ENCODE measurements at regions not wholly inside any gene's neighbourhood (a gene's known extent, or its start where the extent isn't known, plus 50 kb on each side); places are given as distances from the start of the nearest gene placed in this dataset.

GRCh38 chr18:51479736-51480135 is 282.3 kb upstream of the MEX3C start:
- Histone ChIP-seq H4K20me1 (ENCODE audit: control insufficient read depth, insufficient read depth, low read depth, low read length) (no peaks in the 10 kb centered on the region), H3K4me1 (ENCODE audit: control insufficient read depth, low read length) (no peaks in the 10 kb centered on the region), H3F3A (ENCODE audit: control insufficient read depth, insufficient read depth) (no peaks in the 10 kb centered on the region), H3K9me3 (ENCODE audit: control insufficient read depth, insufficient read depth, low read length) (no peaks in the 10 kb centered on the region), H3K9me2 (replicated peaks; ENCODE audit: control insufficient read depth, low read length) (no peaks in the 10 kb centered on the region), H3K27me3 (ENCODE audit: control insufficient read depth, low read length) (no peaks in the 10 kb centered on the region), H3K27ac (ENCODE audit: low read depth, low read length) (no peak overlapping the region), H3K4me2 (ENCODE audit: low read length) (no peak overlapping the region), H3K4me3 (ENCODE audit: low read length) (no peak overlapping the region), H3K36me3 (ENCODE audit: control insufficient read depth, low read length) (no peaks in the 10 kb centered on the region), H3K79me2 (ENCODE audit: control insufficient read depth, low read length) (no peaks in the 10 kb centered on the region)
- TF ChIP-seq, protein P1, sequence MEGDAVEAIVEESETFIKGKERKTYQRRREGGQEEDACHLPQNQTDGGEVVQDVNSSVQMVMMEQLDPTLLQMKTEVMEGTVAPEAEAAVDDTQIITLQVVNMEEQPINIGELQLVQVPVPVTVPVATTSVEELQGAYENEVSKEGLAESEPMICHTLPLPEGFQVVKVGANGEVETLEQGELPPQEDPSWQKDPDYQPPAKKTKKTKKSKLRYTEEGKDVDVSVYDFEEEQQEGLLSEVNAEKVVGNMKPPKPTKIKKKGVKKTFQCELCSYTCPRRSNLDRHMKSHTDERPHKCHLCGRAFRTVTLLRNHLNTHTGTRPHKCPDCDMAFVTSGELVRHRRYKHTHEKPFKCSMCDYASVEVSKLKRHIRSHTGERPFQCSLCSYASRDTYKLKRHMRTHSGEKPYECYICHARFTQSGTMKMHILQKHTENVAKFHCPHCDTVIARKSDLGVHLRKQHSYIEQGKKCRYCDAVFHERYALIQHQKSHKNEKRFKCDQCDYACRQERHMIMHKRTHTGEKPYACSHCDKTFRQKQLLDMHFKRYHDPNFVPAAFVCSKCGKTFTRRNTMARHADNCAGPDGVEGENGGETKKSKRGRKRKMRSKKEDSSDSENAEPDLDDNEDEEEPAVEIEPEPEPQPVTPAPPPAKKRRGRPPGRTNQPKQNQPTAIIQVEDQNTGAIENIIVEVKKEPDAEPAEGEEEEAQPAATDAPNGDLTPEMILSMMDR (IDR thresholded peaks at IDR 0.05; ENCODE audit: low read depth, low read length, poor library complexity, severe bottlenecking) = no peak
- no peak for TF ChIP-seq EZH2phosphoT487 (IDR thresholded peaks at IDR 0.05; ENCODE audit: borderline replicate concordance, low read length)

GRCh38 chr18:51480407-51481261 is 283.2 kb upstream of the MEX3C start:
- H3K9me3 ChIP-seq (ENCODE audit: control insufficient read depth, insufficient read depth, low read length) = no peaks in the 10 kb centered on the region
- no peak overlapping the region for H3K27ac ChIP-seq (ENCODE audit: low read depth, low read length)
- no peaks in the 10 kb centered on the region for H4K20me1 ChIP-seq (ENCODE audit: control insufficient read depth, insufficient read depth, low read depth, low read length)
- TF ChIP-seq, protein P1 (IDR thresholded peaks at IDR 0.05; ENCODE audit: low read depth, low read length, poor library complexity, severe bottlenecking) = no peak
- no peak for TF ChIP-seq EZH2phosphoT487 (IDR thresholded peaks at IDR 0.05; ENCODE audit: borderline replicate concordance, low read length)
- no peaks in the 10 kb centered on the region for H3K9me2 ChIP-seq (replicated peaks; ENCODE audit: control insufficient read depth, low read length)
- H3K27me3 ChIP-seq (ENCODE audit: control insufficient read depth, low read length) = no peaks in the 10 kb centered on the region
- no peaks in the 10 kb centered on the region for H3K79me2 ChIP-seq (ENCODE audit: control insufficient read depth, low read length)
- no peak overlapping the region for H3K4me3 ChIP-seq (ENCODE audit: low read length)
- no peaks in the 10 kb centered on the region for H3F3A ChIP-seq (ENCODE audit: control insufficient read depth, insufficient read depth)
- no peak overlapping the region for H3K4me2 ChIP-seq (ENCODE audit: low read length)
- H3K4me1 ChIP-seq (ENCODE audit: control insufficient read depth, low read length) = no peaks in the 10 kb centered on the region
- H3K36me3 ChIP-seq (ENCODE audit: control insufficient read depth, low read length) = no peaks in the 10 kb centered on the region

- H3K9me2 ChIP-seq (replicated peaks; ENCODE audit: control insufficient read depth, low read length) = no peaks in the 10 kb centered on the region
- no peaks in the 10 kb centered on the region for H3F3A ChIP-seq (ENCODE audit: control insufficient read depth, insufficient read depth)
- H3K79me2 ChIP-seq (ENCODE audit: control insufficient read depth, low read length) = no peaks in the 10 kb centered on the region
- H3K4me2 ChIP-seq (ENCODE audit: low read length) = no peak overlapping the region
- H3K4me3 ChIP-seq (ENCODE audit: low read length) = no peak overlapping the region
- H4K20me1 ChIP-seq (ENCODE audit: control insufficient read depth, insufficient read depth, low read depth, low read length) = no peaks in the 10 kb centered on the region
- H3K9me3 ChIP-seq (ENCODE audit: control insufficient read depth, insufficient read depth, low read length) = no peaks in the 10 kb centered on the region
- H3K27ac ChIP-seq (ENCODE audit: low read depth, low read length) = no peak overlapping the region
- no peaks in the 10 kb centered on the region for H3K4me1 ChIP-seq (ENCODE audit: control insufficient read depth, low read length)
- no peaks in the 10 kb centered on the region for H3K36me3 ChIP-seq (ENCODE audit: control insufficient read depth, low read length)
- H3K27me3 ChIP-seq (ENCODE audit: control insufficient read depth, low read length) = no peaks in the 10 kb centered on the region
- TF ChIP-seq EZH2phosphoT487 (IDR thresholded peaks at IDR 0.05; ENCODE audit: borderline replicate concordance, low read length) = no peak
- TF ChIP-seq, protein P1 (IDR thresholded peaks at IDR 0.05; ENCODE audit: low read depth, low read length, poor library complexity, severe bottlenecking) = no peak
Observed at GRCh38 chr18:51486735-51487366, 289.4 kb upstream of the MEX3C start.

Measured in DOHH2 (cell line).